Activated CD8-positive, alpha-beta memory T cell treated with anti-CD3 and anti-CD28 coated beads for 36 hours (primary cell): ENCODE measurements at regions not wholly inside any gene's neighbourhood (a gene's known extent, or its start where the extent isn't known, plus 50 kb on each side); places are given as distances from the start of the nearest gene placed in this dataset.
"Not testable (repeated sequence)": the region's sequence is repeated elsewhere in the genome, so short reads cannot be mapped to it uniquely, and the experiment has no call there.

Experiments
- CTCF ChIA-PET: fragments of 350-600 bp; sonication (Branson Sonifier 250); formaldehyde crosslinking; loops from one replicate; lab custom pipeline; 2021; ENCODE audit warnings: antibody characterized with exemption; lab: Charles Lee
- POLR2A ChIA-PET: fragments of 350-600 bp; sonication (Branson Sonifier 250); formaldehyde crosslinking; loops from one replicate; lab custom pipeline; 2021; ENCODE audit warnings: antibody characterized with exemption; lab: Charles Lee

DNA sequence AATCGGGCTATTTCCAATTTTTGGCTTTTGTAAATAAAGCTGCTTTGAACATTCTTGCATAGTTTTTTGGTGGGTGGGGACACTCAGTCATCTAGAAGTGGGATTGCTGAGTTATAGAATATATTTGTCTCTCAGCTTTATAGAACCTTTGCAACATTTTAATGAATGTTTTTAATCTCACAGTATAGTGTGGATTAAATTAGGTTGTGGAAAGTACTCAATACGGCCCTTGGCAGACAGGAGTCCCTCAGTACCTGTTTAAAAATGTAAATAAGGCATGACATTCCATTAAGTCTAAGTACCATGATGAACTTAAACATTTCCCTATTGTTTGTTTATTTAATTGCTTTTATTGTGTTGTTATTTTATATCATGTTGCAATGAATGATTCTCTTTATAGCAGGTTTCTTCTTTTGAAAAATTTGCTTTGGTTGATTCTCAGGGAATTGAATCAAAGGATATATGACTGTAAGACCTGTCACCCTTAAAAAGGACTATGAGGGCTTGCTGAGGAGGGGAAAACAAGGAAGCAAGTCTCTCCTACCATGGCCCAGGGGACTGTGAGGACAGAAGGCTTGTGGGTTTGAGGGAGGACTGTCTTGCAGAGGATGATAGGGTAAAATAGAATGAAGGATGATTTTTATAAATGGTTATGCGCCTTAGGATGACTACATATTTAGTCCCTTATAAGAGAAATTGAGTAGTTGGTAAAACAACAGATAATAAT lies 165.1 kb downstream of the RPIA start:
- CTCF ChIA-PET = no interaction called here

DNA sequence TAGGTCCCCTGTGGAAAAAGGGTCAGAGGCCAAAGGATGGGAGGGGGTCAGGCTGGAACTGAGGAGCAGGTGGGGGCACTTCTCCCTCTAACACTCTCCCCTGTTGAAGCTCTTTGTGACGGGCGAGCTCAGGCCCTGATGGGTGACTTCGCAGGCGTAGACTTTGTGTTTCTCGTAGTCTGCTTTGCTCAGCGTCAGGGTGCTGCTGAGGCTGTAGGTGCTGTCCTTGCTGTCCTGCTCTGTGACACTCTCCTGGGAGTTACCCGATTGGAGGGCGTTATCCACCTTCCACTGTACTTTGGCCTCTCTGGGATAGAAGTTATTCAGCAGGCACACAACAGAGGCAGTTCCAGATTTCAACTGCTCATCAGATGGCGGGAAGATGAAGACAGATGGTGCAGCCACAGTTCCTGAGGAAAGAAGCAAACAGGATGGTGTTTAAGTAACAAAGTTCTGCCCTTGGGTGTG lies 165.8 kb downstream of the RPIA start:
- CTCF ChIA-PET = no interaction called here

More for the DNA sequence above, 165.1 kb downstream of the RPIA start:
- POLR2A ChIA-PET = no interaction called here

DNA sequence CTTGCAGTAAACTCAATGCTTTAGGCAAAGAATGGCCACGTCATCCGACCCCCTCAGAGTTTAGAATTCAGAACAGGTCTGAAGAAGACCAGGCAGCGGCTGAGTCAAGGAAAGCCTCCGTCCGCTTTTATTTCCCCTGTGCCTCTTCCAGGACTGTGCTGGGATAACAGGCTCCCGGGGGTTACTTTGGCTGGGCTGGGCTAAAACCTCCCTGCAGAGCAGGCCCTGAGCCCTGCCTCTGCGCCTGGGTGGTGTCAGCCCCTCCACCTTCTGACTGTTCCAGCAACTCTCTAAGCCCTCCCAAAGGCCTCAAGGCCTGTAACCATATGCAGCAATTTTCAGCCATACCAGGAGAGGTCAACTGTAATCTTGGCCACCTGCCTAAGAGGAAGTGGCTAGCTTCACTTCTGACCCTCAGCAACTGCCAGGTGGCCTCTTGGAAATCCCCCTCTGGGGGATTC lies 166.5 kb downstream of the RPIA start:
- ChIA-PET POLR2A (no interaction called here), CTCF (no interaction called here)

More for the DNA sequence above, 165.8 kb downstream of the RPIA start:
- POLR2A ChIA-PET = no interaction called here

DNA sequence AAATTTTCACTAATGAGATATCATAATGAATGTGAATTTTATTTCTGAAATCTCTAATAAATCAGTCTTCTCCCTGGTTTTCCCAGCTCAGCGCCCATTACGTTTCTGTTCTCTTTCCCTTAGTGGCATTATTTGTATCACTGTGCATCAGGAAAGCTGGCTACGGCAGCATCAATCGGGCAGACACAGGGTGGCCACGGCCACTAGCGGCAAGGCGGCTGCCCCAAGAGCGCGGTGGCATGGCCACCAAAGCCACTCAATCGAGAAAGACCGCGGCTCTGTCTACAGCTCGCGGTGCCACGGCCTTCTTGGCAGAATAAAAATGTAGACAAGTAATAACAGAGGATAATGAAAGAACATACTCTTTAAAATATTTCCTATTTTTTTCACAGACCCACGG lies 168.0 kb downstream of the RPIA start:
- ChIA-PET CTCF (no interaction called here), POLR2A (no interaction called here)

DNA sequence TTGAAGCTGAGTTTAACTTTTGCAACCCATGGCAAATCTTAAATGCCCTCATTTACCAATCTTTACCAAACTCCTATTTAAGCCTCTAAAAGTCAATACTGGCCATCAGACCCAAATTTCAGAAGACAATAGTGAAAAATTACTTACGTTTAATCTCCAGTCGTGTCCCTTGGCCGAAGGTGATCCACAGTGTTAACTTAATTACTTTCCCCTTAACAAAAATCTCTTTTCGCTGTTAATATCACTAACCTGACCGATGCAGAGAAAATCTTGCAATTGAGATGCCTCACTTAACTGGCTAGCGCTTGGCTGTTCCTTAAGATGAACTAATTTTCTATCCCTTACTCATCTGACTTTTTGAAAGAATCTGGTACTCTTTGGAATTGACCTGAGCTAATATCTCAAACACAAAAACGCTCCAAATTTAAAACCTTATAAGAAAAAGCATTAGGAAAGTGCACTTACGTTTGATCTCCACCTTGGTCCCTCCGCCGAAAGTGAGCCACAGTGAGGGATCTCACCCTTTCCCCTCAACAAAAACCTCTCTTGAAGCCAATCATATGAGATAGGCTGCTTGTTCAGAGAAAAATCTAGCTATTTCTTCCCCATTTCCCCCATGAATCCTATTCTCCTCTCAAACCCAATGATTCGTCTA lies 169.1 kb downstream of the RPIA start:
- POLR2A ChIA-PET = no interaction called here
- CTCF ChIA-PET = interaction anchor here (1.6 kb wide), 1 partner anchor 20 kb away, joined by 4 read pairs; no protein-coding TSS in a partner anchor

DNA sequence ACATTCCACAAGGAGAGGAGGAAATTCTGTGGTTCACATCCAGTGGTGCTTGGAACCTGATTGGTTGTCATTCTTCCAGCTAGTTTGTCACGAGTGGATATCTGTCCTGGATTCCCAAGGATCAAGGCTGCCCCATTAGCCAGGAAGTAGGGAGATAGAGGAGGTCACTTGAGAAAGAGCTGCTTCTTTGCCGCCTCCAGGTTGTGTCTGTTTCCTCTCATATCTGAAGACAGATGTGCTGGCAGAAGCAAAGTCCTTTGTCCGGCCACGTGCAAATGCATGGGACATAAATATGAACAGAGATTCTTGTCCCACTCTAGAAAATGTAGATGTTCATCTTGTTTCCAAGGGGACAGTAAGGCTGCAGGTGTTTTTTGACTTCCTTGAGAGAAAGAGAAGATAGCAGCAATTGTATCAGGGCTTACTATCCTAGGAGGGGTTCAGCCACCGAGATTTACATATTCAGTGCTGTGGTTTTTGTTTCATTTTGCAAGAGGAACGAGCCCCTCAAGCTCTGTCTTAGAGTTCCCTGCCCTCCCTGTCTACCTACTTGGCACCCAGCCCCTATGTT lies 174.4 kb downstream of the RPIA start:
- CTCF ChIA-PET = no interaction called here
- POLR2A ChIA-PET = no interaction called here

DNA sequence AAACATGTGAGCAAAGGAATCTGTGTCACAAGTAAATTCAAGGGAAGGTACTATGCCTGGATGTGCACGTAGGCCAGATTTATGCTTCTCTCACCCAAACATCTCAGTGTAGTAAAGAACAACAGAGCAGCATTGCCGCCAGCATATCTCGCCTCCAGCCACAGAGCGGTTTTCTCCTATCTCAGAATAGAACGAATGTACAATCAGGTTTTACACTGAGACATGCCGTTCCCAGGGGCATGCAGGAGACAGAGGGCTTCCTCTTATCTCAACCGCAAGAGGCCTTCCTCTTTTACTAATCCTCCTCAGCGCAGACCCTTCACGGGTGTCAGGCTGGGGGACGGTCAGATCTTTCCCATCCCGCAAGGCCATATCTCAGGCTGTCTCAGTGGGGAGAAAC lies 175.3 kb downstream of the RPIA start:
- CTCF ChIA-PET = no interaction called here
- POLR2A ChIA-PET = no interaction called here

DNA sequence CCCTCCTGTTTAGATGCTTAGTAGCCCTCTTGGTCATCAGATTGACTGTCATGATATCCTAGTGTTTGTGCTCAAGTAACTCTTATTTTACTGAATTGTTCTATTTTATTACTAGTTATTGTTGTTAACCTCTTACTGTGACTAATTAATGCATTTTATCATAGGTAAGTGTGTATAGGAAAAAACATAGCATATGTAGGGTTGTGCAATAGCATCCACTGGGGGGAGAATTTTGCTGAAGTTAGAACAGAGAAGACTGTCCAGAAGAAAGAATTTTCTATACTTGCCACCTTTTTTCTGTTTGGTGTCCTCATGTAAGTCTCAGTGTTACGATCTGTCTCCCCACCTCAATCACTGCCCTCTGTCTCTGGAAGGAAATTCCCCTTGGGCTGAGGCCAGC lies 177.4 kb downstream of the RPIA start:
- ChIA-PET CTCF (no interaction called here), POLR2A (no interaction called here)

DNA sequence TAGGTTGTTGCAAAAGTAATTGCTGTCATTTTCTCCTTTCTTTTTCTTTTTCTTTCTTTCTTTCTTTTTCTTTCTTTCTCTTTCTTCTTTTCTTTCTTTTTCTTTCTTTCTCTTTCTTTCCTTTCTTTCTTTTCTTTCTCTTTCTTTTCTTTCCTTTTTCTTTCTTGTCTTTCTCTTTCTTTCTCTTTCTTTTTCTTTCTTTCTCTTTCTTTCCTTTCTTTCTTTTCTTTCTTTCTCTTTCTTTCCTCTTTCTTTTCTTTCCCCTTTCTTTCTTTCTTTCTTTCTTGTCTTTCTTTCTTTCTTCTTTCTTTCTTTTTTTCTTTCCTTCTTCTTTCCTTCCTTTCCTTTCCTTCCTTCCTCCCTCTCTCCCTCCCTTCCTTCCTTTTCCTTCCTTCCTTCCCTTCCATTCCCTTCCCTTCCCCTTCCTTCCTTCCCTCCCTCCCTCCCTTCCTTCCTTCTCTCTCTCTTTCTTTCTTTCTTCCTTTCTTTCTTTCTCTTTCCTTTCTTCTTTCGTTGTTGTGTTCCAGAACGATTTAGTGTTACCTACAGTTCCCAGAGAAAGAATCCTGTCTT lies 178.9 kb downstream of the RPIA start:
- ChIA-PET POLR2A (no interaction called here), CTCF (interaction anchor here (0.7 kb wide), 1 partner anchor 202 kb away, joined by 3 read pairs; no protein-coding TSS in a partner anchor)

DNA sequence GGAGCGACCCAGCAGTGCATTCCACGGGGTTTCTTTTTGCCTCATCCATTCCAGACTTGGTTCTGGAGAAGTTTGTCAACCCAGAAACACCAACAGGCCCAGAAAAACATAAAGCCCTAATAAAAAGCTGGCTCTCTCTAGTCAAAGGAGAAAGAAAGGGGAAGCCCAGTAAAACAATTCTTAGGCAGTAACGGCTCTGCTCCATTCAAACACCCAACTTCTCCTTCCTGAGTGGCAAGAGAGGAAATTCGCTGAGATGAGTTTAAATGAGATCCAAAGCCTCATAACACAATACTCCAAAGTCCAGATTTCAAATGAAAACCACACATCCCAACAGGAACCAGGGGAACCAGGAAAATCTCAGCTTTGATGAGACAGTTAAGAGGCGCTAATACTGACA lies 179.9 kb downstream of the RPIA start:
- ChIA-PET POLR2A (no interaction called here), CTCF (no interaction called here)

DNA sequence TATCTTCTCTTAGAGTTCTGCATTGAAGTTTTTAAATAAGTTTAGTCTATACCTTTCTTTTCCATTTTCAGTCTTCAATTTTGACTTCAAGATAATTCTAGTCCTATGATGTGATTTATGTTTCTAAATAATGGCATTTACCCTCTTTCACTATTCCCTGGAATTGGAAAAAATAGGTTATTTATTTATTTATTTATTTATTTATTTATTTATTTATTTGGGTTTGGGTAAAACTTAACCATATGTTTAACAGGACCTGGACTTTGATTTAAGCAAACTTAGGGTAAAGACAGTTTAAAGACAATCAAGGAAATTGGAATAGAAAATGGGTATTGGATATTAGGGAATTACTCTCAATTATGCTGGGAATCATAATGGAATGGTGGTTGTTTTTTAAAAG lies 182.1 kb downstream of the RPIA start:
- POLR2A ChIA-PET = no interaction called here
- CTCF ChIA-PET = no interaction called here

DNA sequence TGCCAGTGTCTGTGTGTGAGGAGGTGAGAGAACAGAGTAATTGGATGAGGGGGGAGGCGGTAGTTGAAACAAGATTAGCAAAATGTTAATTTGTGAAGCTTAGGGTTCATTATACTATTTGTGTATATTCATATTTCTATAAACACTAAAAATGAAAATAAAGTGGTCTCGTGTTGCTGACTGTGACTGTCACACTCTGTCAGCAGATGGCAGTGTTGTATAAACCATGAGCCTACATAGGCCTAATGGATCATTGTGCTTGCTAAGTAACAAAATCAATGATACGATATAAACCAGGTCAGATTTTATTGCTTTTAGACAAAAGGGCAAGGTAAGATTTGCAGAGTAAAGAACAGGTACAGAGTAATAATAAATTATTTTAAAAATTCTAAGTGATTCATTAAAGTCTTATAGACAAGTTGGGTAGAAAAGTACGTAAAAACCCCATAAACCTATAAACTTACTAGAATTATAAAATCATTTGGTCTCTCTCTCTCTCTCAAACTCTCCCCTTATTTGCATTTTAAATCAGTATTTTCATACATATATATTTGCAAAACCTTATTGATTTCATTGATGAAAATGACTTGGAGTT lies 182.7 kb downstream of the RPIA start:
- ChIA-PET POLR2A (no interaction called here), CTCF (no interaction called here)

DNA sequence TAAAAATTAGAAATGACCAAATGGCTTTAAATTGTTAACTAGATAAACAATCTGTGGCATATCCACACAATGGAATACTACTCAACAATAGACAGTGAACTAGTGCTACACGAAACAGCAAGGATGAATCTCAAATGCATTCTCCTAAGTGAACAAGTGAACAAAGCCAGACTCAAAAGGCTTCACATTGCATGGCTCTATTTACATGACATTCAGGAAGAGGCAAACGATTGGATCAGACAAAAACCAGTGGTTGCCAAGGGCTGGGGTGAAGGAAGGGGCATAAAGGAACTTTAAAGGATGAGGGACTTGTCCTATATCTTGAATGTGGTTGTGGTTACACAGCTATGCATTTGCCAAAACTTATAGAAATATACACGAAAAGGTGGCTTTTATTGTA lies 184.3 kb downstream of the RPIA start:
- CTCF ChIA-PET = no interaction called here
- POLR2A ChIA-PET = no interaction called here

DNA sequence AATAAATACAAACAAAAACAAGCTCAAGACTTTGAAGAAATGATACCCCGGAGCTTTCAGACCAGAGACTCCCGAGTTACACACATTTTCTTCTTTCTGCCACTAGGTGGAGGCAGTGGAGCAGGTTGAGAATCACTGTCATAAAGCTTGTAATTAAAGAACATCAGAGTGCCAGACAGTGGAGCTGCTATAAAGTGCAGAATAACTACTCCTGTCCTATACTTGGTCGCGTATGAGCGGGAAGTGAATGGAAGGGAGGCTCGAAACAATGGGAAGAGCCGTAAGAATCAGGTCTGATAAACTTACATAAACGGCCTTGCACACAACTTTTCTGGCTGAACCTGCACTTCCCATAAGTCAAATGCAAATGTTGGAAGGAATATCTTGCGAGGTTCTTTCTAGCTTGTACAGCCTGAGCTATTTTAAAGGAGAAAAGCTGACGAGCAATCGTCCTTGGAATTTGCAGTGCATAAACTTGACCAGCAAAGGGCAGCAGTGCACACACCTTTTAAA lies 189.0 kb downstream of the RPIA start:
- POLR2A ChIA-PET = no interaction called here
- CTCF ChIA-PET = interaction anchor here (0.7 to 1.6 kb wide), 6 partner anchors 11 to 141 kb away, joined by 3 to 4 read pairs (median 3); no protein-coding TSS in a partner anchor

DNA sequence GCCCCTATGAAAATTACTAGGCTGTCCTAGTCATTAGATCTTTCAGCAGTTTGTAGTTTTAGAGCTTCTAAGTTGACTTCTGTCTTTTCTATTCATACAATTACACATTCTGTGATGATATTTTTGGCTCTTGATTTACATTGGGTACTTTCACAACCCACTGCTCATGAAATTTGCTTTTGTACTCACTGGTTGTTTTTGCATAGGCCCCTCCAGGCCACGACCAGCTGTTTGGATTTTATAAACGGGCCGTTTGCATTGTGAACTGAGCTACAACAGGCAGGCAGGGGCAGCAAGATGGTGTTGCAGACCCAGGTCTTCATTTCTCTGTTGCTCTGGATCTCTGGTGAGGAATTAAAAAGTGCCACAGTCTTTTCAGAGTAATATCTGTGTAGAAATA lies 193.8 kb downstream of the RPIA start:
- ChIA-PET POLR2A (no interaction called here), CTCF (no interaction called here)

DNA sequence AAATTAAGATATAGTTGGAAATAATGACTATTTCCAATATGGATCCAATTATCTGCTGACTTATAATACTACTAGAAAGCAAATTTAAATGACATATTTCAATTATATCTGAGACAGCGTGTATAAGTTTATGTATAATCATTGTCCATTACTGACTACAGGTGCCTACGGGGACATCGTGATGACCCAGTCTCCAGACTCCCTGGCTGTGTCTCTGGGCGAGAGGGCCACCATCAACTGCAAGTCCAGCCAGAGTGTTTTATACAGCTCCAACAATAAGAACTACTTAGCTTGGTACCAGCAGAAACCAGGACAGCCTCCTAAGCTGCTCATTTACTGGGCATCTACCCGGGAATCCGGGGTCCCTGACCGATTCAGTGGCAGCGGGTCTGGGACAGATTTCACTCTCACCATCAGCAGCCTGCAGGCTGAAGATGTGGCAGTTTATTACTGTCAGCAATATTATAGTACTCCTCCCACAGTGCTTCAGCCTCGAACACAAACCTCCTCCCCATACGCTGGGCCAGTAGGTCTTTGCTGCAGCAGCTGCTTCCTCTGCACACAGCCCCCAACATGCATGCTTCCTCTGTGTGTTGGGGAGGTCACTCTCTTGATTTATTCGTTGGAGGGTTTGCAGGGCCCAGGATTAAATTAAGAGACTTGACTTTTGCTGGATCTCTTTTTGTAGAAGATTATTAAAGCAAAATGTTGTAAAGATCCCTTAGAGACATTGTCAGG lies 194.4 kb downstream of the RPIA start:
- POLR2A ChIA-PET = no interaction called here
- CTCF ChIA-PET = no interaction called here

DNA sequence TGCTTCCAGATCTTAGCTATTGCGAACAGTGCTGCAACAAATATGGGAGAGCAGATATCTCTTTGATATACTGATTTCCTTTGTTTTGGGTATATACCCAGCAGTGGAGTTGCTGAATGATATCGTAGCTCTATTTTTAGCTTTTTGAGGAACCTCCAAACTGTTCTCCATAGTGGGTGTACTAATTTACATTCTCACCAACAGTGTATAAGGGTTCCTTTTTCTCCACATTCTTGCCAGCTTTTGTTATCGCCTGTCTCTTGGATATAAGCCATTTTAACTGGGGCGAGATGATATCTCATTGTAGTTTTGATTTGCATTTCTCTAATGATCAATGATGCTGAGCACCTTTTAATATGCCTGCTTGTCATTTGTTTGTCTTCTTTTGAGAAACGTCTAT lies 196.0 kb downstream of the RPIA start:
- POLR2A ChIA-PET, CTCF ChIA-PET: not testable (repeated sequence)

DNA sequence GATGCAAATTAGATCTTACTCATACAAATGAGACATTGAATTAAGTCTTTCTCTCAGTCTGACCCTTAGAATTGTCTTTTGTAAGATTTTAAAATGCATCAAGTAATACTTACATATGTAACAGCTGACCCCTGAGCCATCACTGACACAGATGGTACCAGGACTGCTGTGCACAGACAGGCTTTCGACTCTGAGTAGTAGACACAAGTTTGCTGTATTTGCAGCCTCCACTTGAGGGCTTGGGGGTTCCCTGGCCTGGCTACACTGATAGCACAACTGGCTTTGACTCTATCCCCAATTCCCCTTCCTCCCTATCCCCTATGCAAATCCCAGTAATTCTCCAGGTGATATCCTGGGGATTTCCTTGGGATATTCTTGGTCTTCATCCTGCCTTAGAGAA lies 200.7 kb downstream of the RPIA start:
- ChIA-PET CTCF (no interaction called here), POLR2A (no interaction called here)

DNA sequence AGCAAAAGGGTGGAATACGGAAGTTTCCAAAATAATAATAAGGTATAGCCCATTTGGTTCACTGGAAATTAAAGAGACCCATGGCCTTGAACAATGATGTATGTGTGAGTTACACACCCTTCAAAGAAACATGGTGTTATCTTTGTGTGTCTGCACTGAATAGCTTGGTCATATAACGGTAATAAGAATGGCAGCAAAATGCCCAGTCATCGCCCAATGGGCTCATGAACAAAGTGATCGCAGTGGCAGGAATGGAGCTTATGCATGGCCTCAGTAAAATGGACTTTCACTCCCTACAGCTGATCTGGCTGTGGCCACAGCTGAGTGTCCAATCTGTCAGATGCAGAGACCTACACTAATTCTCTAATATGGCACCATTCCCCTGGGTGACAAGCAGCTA lies 201.3 kb downstream of the RPIA start:
- ChIA-PET POLR2A (no interaction called here), CTCF (no interaction called here)
